ENCODE measurements at regions not wholly inside any gene's neighbourhood (a gene's known extent, or its start where the extent isn't known, plus 50 kb on each side); places are given as distances from the start of the nearest gene placed in this dataset.

DNA sequence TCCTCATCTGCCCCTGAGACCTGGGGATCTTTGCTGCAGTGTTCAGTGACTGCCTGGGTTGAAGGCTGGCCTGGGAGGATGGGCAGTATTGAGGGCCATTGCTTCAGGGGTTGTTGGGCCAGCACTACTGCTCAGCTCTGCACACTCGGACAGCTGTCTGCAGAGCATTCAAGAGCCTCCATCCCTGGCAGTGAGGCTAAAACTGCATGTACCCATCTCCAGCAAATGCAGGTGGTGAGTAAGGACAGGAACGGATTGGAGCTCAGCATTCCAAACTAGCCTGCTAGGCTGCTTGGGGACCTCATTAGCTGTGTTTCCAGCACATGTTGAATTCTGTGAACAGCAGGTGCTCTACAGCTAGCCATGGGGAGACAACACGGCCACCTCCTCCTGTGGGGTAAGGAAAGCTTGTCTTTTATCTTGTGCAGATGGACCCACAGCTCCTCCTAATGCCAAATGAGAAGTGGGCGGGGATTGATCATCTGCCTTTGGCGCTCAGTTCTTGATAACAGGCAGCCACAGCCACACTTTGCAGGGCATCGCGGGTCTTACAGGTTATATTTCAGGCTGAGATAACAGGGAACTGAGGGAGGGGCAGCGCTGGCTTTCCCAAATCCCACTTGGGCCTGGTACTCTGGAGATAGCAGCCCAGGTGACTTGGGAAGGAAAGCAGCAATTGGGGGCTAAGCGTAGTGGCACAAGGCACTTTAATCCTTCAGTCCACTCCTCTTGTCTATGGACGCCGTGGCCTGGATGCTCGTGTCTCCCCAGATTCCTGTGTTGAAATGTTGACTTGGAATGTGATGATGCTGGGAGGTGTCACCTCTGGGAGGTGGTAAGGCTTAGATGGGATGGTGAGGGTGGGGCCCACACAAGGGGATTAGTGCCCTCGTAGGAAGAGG is 254.5 kb upstream of the B3GAT1 start:
- TF ChIP-seq, protein P1, sequence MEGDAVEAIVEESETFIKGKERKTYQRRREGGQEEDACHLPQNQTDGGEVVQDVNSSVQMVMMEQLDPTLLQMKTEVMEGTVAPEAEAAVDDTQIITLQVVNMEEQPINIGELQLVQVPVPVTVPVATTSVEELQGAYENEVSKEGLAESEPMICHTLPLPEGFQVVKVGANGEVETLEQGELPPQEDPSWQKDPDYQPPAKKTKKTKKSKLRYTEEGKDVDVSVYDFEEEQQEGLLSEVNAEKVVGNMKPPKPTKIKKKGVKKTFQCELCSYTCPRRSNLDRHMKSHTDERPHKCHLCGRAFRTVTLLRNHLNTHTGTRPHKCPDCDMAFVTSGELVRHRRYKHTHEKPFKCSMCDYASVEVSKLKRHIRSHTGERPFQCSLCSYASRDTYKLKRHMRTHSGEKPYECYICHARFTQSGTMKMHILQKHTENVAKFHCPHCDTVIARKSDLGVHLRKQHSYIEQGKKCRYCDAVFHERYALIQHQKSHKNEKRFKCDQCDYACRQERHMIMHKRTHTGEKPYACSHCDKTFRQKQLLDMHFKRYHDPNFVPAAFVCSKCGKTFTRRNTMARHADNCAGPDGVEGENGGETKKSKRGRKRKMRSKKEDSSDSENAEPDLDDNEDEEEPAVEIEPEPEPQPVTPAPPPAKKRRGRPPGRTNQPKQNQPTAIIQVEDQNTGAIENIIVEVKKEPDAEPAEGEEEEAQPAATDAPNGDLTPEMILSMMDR (IDR thresholded peaks at IDR 0.05 in 4 of 5, conservative IDR thresholded peaks at IDR 0.05 in 1 of 5) = no peak
- no peak for TF ChIP-seq POLR2A (IDR thresholded peaks at IDR 0.05)
